ENCODE measurements at regions not wholly inside any gene's neighbourhood (a gene's known extent, or its start where the extent isn't known, plus 50 kb on each side); places are given as distances from the start of the nearest gene placed in this dataset.

DNA sequence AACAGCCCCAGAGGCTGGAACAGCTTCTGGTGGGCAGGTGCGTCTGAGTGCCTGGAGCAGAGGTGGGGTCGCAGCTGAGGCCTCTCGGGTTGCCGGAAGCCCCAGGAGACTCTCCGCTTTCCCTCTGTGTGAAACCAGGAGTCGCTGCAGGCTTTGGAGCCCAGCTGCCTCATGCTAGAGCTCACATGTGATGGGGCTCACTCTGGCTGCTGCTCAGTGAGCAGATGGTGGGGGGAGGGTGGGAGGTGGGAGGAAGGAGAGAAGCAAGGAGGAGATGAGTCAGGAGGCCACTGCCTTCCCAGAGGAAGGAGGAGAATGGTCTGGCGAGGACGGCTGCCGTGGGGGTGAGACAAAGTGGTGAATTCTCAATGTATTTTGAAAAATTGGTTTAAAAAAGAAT lies 290.1 kb upstream of the CHRNA7 start:
- no peaks in the 10 kb centered on the region for H3K4me1 Mint-ChIP-seq (ENCODE audit: low read depth)
- no peak for DNase-seq (ENCODE audit: low spot score)
- H3K27me3 Mint-ChIP-seq (ENCODE audit: low read depth), result peaks cover 1% of the 10 kb centered on the region
- H3K4me3 Mint-ChIP-seq (ENCODE audit: low read depth), result no peak overlapping the region
- H3K27ac Mint-ChIP-seq, result no peak overlapping the region
- intact Hi-C loops (cut with micrococcal nuclease), result no loop called here
- H3K9me3 Mint-ChIP-seq, result peaks cover 21% of the 10 kb centered on the region
- no peaks in the 10 kb centered on the region for H3K36me3 Mint-ChIP-seq (ENCODE audit: low read depth)

DNA sequence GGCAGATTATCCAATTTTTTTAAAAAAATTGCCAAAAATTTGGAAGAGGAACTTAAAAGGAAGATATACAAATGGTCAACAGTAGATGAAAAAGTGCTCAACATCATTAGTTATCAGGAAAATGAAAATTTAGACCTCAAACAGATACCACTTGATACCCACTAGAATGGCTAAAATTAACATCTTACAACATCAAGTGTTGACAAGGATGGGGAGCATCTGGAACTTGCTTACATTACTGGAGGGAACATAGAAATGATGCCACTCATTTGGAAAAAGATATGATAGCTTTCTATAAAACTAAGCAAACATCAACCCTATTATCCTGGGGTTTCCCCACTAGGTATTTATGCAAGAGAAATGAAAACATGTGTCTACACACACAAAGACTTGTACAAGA lies 284.5 kb upstream of the CHRNA7 start:
- no peaks in the 10 kb centered on the region for H3K36me3 Mint-ChIP-seq (ENCODE audit: low read depth)
- H3K27ac Mint-ChIP-seq, result no peak overlapping the region
- DNase-seq (ENCODE audit: low spot score), result no peak
- no peaks in the 10 kb centered on the region for H3K4me1 Mint-ChIP-seq (ENCODE audit: low read depth)
- no peak overlapping the region for H3K4me3 Mint-ChIP-seq (ENCODE audit: low read depth)
- peaks cover 1% of the 10 kb centered on the region for H3K27me3 Mint-ChIP-seq (ENCODE audit: low read depth)
- intact Hi-C loops (cut with micrococcal nuclease), result no loop called here
- peaks cover 14% of the 10 kb centered on the region for H3K9me3 Mint-ChIP-seq

GRCh38 chr15:31752065-31752762 lies 278.1 kb upstream of the CHRNA7 start:
- no peaks in the 10 kb centered on the region for H3K36me3 Mint-ChIP-seq (ENCODE audit: low read depth)
- no peaks in the 10 kb centered on the region for H3K27me3 Mint-ChIP-seq (ENCODE audit: low read depth)
- H3K4me1 Mint-ChIP-seq (ENCODE audit: low read depth), result no peaks in the 10 kb centered on the region
- DNase-seq (ENCODE audit: low spot score), result no peak
- H3K4me3 Mint-ChIP-seq (ENCODE audit: low read depth), result no peak overlapping the region
- intact Hi-C loops (cut with micrococcal nuclease), result no loop called here
- H3K9me3 Mint-ChIP-seq, result no peaks in the 10 kb centered on the region
- no peak overlapping the region for H3K27ac Mint-ChIP-seq

DNA sequence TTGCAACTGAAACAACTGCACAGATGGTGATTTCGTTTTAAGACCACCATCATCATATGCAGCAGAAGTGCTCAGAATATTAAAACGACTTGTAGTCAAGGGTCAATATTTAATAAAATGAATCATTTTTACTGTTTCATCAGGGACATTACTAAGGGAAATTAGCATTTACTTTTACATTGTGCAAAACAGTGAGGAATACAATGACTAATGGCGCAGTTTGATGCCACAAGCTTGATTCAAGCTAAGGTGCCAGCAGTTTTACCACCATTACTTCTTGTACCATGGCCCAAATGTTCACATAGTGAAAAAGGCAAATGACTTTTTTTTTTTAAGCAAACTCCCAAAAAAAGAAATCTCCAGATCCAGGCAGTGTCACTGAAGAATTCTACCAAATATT lies 277.4 kb upstream of the CHRNA7 start:
- Mint-ChIP-seq H3K27me3 (ENCODE audit: low read depth) (no peaks in the 10 kb centered on the region), H3K36me3 (ENCODE audit: low read depth) (no peaks in the 10 kb centered on the region), H3K27ac (no peak overlapping the region), H3K9me3 (no peaks in the 10 kb centered on the region), H3K4me3 (ENCODE audit: low read depth) (no peak overlapping the region), H3K4me1 (ENCODE audit: low read depth) (no peaks in the 10 kb centered on the region)
- intact Hi-C loops (cut with micrococcal nuclease), result no loop called here
- DNase-seq (ENCODE audit: low spot score), result no peak

DNA sequence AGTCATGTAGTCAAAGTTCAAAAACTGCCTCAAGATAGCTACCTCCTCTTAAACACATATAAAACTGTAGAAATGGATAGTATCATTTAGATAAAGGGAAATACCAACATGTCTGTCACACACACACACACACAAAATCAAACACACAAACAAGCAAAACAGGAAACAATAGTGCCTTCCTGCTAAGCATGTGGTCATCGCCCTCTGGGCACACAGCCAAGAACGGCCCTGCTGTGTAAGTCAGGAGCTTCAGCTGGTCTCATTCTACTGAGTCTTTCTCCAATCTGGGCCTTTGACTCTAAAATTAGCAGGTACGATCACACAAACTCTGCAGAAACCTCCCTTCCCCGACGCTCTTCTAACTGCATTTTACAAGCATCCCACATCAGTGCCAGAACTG lies 272.2 kb upstream of the CHRNA7 start:
- H3K27ac Mint-ChIP-seq, result no peak overlapping the region
- no peaks in the 10 kb centered on the region for H3K4me1 Mint-ChIP-seq (ENCODE audit: low read depth)
- peaks cover 4% of the 10 kb centered on the region for H3K27me3 Mint-ChIP-seq (ENCODE audit: low read depth)
- H3K36me3 Mint-ChIP-seq (ENCODE audit: low read depth), result no peaks in the 10 kb centered on the region
- H3K9me3 Mint-ChIP-seq, result no peaks in the 10 kb centered on the region
- no peak overlapping the region for H3K4me3 Mint-ChIP-seq (ENCODE audit: low read depth)
- intact Hi-C loops (cut with micrococcal nuclease), result no loop called here
- no peak for DNase-seq (ENCODE audit: low spot score)

DNA sequence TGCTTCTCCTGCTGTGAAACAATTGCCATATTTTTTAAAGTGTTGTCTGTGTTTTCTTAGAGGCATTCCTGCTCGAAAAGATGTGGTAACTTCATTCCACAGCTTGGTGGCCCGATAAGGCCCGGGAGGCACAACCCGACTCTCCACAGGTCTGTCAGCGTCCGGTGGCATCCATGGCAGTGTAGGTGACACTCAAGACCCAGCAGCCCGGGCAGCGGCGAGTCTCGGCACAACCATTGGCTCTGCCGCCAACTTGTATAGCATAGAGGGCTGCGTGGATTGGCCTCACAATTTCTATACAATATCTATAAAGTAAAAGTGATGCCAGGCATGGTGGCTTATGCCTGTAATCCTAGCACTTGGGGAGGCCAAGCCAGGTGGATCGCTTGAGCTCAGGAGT lies 262.3 kb upstream of the CHRNA7 start:
- Mint-ChIP-seq H3K27ac (no peak overlapping the region), H3K36me3 (ENCODE audit: low read depth) (no peaks in the 10 kb centered on the region), H3K4me3 (ENCODE audit: low read depth) (no peak overlapping the region), H3K27me3 (ENCODE audit: low read depth) (peaks cover 3% of the 10 kb centered on the region), H3K4me1 (ENCODE audit: low read depth) (no peaks in the 10 kb centered on the region), H3K9me3 (no peaks in the 10 kb centered on the region)
- intact Hi-C loops (cut with micrococcal nuclease), result no loop called here
- DNase-seq (ENCODE audit: low spot score), result no peak

DNA sequence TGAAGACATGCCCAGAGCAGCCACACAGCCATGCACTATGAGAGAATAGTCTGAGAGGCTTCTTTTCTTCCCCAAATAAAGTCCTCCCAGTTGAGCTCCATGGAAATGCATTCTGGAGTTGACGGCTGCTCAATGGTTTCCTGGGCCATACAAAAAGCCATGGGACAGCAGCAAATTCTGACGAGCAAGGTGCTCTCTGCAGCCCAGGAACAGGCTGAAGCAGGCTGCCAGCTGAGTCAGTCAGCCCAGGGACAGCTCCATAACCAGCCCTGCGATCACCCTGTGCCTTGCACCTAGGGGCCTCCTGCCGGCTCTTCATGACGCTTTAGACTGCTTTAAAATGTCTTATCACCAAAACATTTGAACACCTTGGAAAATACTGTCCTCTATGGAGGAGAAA lies 256.3 kb upstream of the CHRNA7 start:
- DNase-seq (ENCODE audit: low spot score), result no peak
- Mint-ChIP-seq H3K4me1 (ENCODE audit: low read depth) (no peaks in the 10 kb centered on the region), H3K4me3 (ENCODE audit: low read depth) (no peak overlapping the region), H3K27ac (no peak overlapping the region), H3K9me3 (no peaks in the 10 kb centered on the region), H3K36me3 (ENCODE audit: low read depth) (no peaks in the 10 kb centered on the region), H3K27me3 (ENCODE audit: low read depth) (no peaks in the 10 kb centered on the region)
- intact Hi-C loops (cut with micrococcal nuclease), result no loop called here

DNA sequence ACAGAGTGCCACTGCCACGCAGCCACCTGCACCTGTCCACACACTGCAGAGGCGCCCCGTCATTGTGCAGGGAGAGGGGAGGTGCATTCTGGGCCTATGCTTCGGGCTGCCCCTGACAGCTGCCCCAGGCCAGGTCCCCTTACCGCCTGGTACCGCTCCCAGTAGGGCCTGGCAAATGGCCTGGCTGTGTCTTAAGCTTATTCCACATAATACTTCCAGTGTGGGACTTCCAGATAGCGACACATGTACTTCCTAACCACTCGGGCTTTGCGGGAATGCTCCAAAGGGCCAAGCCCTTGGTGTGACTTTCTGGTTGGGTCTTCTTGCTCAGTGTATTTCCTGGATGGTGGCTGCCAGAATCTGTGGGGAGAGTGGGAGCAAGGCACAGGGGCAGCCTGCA lies 254.3 kb upstream of the CHRNA7 start:
- no peaks in the 10 kb centered on the region for H3K4me1 Mint-ChIP-seq (ENCODE audit: low read depth)
- no peaks in the 10 kb centered on the region for H3K36me3 Mint-ChIP-seq (ENCODE audit: low read depth)
- no peak for DNase-seq (ENCODE audit: low spot score)
- no peak overlapping the region for H3K27ac Mint-ChIP-seq
- no peak overlapping the region for H3K4me3 Mint-ChIP-seq (ENCODE audit: low read depth)
- no peaks in the 10 kb centered on the region for H3K9me3 Mint-ChIP-seq
- intact Hi-C loops (cut with micrococcal nuclease), result no loop called here
- no peaks in the 10 kb centered on the region for H3K27me3 Mint-ChIP-seq (ENCODE audit: low read depth)

- no peak for DNase-seq (ENCODE audit: low spot score)
- no peak overlapping the region for H3K4me3 Mint-ChIP-seq (ENCODE audit: low read depth)
- H3K9me3 Mint-ChIP-seq, result no peaks in the 10 kb centered on the region
- no peak overlapping the region for H3K27ac Mint-ChIP-seq
- intact Hi-C loops (cut with micrococcal nuclease), result no loop called here
- H3K36me3 Mint-ChIP-seq (ENCODE audit: low read depth), result no peaks in the 10 kb centered on the region
- no peaks in the 10 kb centered on the region for H3K4me1 Mint-ChIP-seq (ENCODE audit: low read depth)
- no peaks in the 10 kb centered on the region for H3K27me3 Mint-ChIP-seq (ENCODE audit: low read depth)
Measured at GRCh38 chr15:31781261-31781660, 249.1 kb upstream of the CHRNA7 start.

DNA sequence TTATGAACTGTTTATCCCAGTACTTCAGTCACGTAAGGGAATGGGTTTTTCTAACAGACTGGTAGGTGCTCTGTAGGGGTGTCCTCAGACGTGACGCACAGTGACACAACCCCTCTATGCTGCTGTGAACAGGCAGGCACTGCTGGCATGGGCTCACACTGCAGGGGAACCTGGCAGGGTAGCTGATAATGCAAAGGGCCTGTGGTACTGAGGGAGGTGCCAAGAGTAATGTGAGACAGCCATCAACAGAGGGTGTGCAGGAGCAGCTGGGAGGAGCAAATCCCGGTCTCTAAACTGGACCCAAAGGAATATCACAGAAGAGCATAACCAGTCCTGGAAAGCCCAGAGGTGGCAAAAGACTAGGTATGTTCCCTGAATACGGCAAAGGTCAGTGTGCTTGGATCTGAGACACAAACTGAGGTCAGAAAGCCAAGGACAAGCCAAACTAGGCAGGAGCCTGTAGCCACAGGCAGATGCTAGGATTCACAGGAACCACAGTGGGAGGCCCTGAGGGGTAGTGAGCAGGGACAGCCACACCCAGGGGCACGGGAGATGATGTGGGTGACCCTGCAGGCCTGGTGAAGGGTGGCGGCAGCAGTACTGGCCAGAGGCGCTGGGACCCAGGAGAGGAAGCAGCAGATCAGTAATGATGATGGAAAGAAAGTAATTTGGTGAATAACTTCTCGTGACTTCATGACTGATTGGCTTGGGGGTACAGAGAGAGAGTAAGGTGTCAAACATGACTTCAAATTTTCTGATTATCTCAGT lies 248.1 kb upstream of the CHRNA7 start:
- H3K27me3 Mint-ChIP-seq (ENCODE audit: low read depth), result no peaks in the 10 kb centered on the region
- H3K4me1 Mint-ChIP-seq (ENCODE audit: low read depth), result no peaks in the 10 kb centered on the region
- intact Hi-C loops (cut with micrococcal nuclease), result no loop called here
- H3K36me3 Mint-ChIP-seq (ENCODE audit: low read depth), result no peaks in the 10 kb centered on the region
- H3K27ac Mint-ChIP-seq, result no peak overlapping the region
- DNase-seq (ENCODE audit: low spot score), result no peak
- H3K4me3 Mint-ChIP-seq (ENCODE audit: low read depth), result no peak overlapping the region
- no peaks in the 10 kb centered on the region for H3K9me3 Mint-ChIP-seq

GRCh38 chr15:31782951-31783350 lies 247.4 kb upstream of the CHRNA7 start:
- no peak for DNase-seq (ENCODE audit: low spot score)
- H3K4me1 Mint-ChIP-seq (ENCODE audit: low read depth), result no peaks in the 10 kb centered on the region
- no peak overlapping the region for H3K27ac Mint-ChIP-seq
- no peak overlapping the region for H3K4me3 Mint-ChIP-seq (ENCODE audit: low read depth)
- intact Hi-C loops (cut with micrococcal nuclease), result no loop called here
- H3K27me3 Mint-ChIP-seq (ENCODE audit: low read depth), result no peaks in the 10 kb centered on the region
- H3K9me3 Mint-ChIP-seq, result no peaks in the 10 kb centered on the region
- no peaks in the 10 kb centered on the region for H3K36me3 Mint-ChIP-seq (ENCODE audit: low read depth)

- H3K27me3 Mint-ChIP-seq (ENCODE audit: low read depth), result no peaks in the 10 kb centered on the region
- no peaks in the 10 kb centered on the region for H3K9me3 Mint-ChIP-seq
- H3K36me3 Mint-ChIP-seq (ENCODE audit: low read depth), result no peaks in the 10 kb centered on the region
- no peak overlapping the region for H3K27ac Mint-ChIP-seq
- H3K4me3 Mint-ChIP-seq (ENCODE audit: low read depth), result no peak overlapping the region
- no peaks in the 10 kb centered on the region for H3K4me1 Mint-ChIP-seq (ENCODE audit: low read depth)
- no peak for DNase-seq (ENCODE audit: low spot score)
- intact Hi-C loops (cut with micrococcal nuclease), result no loop called here
Measured at GRCh38 chr15:31786360-31786759, 244.0 kb upstream of the CHRNA7 start.

DNA sequence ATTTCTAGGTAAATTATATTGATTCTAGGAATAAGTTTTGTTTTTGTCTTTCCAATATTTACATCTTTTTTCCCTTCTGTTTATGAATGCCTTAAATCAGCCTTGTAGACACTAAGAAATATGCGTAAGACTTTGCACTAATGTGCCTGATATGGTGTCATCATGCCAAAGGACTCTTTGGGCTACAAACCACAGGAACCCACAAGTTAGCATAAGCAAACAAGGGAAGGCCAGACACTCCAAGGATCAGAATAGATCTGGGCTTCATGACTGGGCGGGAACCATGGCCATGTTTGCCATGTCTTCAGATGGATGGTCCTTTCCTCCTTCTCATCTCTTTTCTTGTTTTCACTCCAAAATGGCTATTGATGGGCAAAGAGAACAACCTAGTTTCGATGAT lies 242.2 kb upstream of the CHRNA7 start:
- DNase-seq (ENCODE audit: low spot score), result no peak
- H3K27me3 Mint-ChIP-seq (ENCODE audit: low read depth), result no peaks in the 10 kb centered on the region
- intact Hi-C loops (cut with micrococcal nuclease), result no loop called here
- H3K4me3 Mint-ChIP-seq (ENCODE audit: low read depth), result no peak overlapping the region
- H3K4me1 Mint-ChIP-seq (ENCODE audit: low read depth), result no peaks in the 10 kb centered on the region
- no peaks in the 10 kb centered on the region for H3K9me3 Mint-ChIP-seq
- H3K36me3 Mint-ChIP-seq (ENCODE audit: low read depth), result no peaks in the 10 kb centered on the region
- H3K27ac Mint-ChIP-seq, result no peak overlapping the region
